GM13976 (cell line): ENCODE measurements at regions not wholly inside any gene's neighbourhood (a gene's known extent, or its start where the extent isn't known, plus 50 kb on each side); places are given as distances from the start of the nearest gene placed in this dataset.

Experiments used
- DNase-seq: peaks from one replicate; pipeline ENCODE4 v3.0.0; 2012; ENCODE audit warnings: low spot score
- in situ Hi-C: fragments of 300-500 bp; cut with MboI; formaldehyde crosslinking; loops from one replicate; pipeline ENCODE4 v1.12.0; 2022; ENCODE audit warnings: low sequenced_read_pairs, mixed read lengths, inconsistent platforms; ENCODE audit not compliant: unreplicated experiment
- TF ChIP-seq, protein P1 (sequence below): IDR thresholded peaks from 2 replicates; pipeline ENCODE4 v1.5.1; 2012; ENCODE audit warnings: borderline replicate concordance, mild to moderate bottlenecking; ENCODE audit not compliant: insufficient read depth; ENCODE audit errors: extremely low read depth, missing control alignments, control extremely low read depth

DNA sequence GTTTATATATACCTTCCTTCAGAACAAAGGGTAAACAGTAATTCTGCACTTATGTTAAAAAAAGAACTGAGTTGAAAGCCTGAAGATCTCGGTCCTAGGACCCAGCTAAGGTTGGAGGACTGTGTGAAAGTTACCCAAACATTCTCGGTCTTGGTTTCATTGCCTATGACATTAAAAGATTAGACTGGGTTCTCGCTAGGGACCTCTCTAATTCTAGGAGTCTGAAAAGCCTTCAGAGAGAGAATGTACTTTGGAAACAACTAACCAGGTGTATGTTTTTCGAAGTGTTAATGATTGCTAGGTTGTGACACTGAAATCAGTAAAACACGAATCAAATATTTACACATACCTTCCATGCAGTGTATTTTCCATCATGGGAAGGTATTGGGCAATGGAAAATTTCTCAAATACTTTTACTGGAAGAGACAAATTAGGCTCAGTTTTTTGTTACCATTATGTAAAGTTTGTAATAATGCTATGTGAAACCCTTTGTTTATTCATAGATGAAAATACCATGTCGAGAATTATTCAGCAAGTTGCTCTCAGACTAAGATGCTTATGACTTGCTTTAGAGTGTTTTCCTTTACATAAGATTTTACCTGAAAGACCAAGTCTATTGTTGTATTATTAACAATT is 113.7 kb upstream of the LOC128125822 start:
- no peak for DNase-seq
- in situ Hi-C loops, result no loop called here
- TF ChIP-seq, protein P1, sequence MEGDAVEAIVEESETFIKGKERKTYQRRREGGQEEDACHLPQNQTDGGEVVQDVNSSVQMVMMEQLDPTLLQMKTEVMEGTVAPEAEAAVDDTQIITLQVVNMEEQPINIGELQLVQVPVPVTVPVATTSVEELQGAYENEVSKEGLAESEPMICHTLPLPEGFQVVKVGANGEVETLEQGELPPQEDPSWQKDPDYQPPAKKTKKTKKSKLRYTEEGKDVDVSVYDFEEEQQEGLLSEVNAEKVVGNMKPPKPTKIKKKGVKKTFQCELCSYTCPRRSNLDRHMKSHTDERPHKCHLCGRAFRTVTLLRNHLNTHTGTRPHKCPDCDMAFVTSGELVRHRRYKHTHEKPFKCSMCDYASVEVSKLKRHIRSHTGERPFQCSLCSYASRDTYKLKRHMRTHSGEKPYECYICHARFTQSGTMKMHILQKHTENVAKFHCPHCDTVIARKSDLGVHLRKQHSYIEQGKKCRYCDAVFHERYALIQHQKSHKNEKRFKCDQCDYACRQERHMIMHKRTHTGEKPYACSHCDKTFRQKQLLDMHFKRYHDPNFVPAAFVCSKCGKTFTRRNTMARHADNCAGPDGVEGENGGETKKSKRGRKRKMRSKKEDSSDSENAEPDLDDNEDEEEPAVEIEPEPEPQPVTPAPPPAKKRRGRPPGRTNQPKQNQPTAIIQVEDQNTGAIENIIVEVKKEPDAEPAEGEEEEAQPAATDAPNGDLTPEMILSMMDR, result no peak

DNA sequence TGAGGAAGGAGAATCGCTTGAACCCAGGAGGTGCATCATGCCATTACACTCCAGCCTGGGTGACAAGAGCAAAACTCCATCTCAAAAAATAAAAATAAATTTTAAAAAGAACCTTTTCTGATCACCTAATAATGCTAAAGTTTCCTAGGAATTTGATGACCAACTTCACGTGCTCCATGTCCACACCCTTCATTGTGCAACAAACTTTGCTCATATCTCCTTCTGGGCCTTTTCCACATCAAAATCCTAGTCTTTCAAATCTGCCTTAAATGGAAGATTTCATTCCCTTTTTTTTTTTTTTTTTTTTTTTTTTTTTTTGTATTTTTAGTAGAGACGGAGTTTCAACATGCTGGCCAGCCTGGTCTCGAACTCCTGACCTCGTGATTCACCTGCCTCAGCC is 112.5 kb upstream of the LOC128125822 start:
- no peak for DNase-seq
- in situ Hi-C loops, result no loop called here
- TF ChIP-seq, protein P1, result no peak

DNA sequence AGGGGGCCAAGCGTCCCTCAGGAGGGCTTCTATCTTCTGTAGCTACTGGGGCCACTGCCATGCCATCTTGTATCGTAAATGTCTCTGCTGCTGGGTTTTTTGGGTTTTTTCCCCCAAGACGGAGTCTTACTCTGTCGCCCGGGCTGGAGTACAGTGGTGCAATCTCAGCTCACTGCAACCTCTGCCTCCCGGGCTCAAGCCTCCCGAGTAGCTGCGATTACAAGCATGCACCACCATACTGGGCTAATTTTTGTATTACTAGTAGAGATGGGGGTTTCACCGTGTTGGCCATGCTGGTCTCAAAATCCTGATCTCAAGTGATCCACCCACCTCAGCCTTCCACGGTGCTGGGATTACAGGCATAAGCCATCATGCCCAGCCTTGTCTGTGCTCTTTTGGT is 111.3 kb upstream of the LOC128125822 start:
- TF ChIP-seq, protein P1, result no peak
- in situ Hi-C loops, result no loop called here
- no peak for DNase-seq

DNA sequence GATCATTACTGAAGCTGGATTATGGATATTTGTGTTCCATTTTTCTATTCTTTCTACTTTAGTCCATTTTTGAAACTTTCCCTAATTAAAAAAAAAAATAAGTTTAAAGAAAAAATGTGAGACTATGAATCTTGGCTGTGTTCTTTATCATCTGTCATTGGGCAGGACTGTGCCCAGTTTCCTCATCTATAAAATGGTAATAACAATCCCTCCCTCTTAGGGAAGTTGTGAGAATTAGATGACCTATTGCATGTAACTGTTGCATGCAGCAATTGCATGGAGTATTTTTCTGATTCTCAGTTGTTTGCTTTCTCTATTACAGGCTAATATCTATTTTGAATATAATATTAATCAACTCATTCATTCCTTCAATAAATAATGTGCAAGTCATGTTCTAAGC is 108.2 kb upstream of the LOC128125822 start:
- TF ChIP-seq, protein P1, result no peak
- DNase-seq, result no peak
- in situ Hi-C loops, result no loop called here

DNA sequence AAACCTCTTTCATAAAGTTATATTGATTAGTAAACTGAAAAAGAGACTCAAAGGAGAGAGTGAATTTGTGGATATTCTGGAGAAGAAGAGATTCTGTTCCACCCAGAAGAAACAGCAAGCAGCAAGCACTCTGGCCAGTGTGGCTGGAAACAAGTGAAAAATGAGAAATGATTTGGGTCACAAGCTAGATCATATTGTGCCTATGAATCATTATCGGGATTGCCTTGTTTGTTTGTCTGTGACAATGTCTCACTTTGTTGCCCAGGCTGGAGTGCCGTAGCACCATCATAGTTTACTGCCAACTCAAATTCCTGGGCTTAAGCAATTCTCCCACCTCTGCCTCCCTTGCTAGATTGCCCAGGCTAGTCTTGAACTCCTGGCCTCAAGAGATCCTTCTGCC is 106.5 kb upstream of the LOC128125822 start:
- TF ChIP-seq, protein P1, result no peak
- DNase-seq, result no peak
- in situ Hi-C loops, result no loop called here

DNA sequence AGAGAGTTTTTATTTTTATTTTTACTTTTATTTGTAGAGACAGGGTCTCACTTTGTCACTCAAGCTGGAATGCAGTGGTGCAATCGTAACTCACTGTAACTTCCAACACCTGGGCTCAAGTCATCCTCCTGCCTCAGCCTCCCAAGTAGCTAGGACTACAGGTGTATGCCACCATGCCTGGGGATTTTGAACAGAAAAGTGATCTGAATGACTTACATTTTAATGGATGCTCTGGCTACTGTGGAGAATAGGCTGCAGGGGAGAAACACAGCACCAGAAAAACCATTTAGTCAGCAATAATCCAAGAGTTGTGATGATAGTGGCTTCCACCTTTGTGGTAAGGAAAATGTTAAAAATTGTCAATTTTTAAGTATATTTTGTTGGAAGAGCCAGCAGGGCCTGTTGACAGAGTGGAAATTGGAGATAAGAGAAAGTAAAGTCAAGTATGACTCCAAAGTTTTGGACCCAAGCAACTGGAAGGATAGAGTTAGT is 106.0 kb upstream of the LOC128125822 start:
- in situ Hi-C loops, result no loop called here
- DNase-seq, result no peak
- TF ChIP-seq, protein P1, result no peak
